ENCODE measurements at regions not wholly inside any gene's neighbourhood (a gene's known extent, or its start where the extent isn't known, plus 50 kb on each side); places are given as distances from the start of the nearest gene placed in this dataset.

GRCh38 chr1:221371705-221372104, 370.2 kb downstream of the DUSP10 start:
- TF ChIP-seq CTCF (IDR thresholded peaks at IDR 0.05) (no peak), POLR2A (IDR thresholded peaks at IDR 0.05) (no peak)

Data from Peyer's patch (tissue), 4 donors.